ENCODE measurements at regions not wholly inside any gene's neighbourhood (a gene's known extent, or its start where the extent isn't known, plus 50 kb on each side); places are given as distances from the start of the nearest gene placed in this dataset.

GRCh38 chr1:209421978-209422680 lies 161.4 kb upstream of the CAMK1G start:
- DNase-seq = no peak

GRCh38 chr1:209425959-209426358 lies 157.6 kb upstream of the CAMK1G start:
- no peak for DNase-seq

GRCh38 chr1:209427277-209427676 lies 156.2 kb upstream of the CAMK1G start:
- no peak for DNase-seq

GRCh38 chr1:209427811-209428210 lies 155.7 kb upstream of the CAMK1G start:
- DNase-seq = no peak

- DNase-seq = no peak
These were observed 155.1 kb upstream of the CAMK1G start for GRCh38 chr1:209428241-209428921.

- no peak for DNase-seq
These were observed 153.9 kb upstream of the CAMK1G start for GRCh38 chr1:209429611-209430010.

- DNase-seq = no peak
These were observed 153.4 kb upstream of the CAMK1G start for GRCh38 chr1:209430107-209430506.

- DNase-seq = no peak
These were observed 152.7 kb upstream of the CAMK1G start for GRCh38 chr1:209430821-209431259.

GRCh38 chr1:209431402-209431801 lies 152.1 kb upstream of the CAMK1G start:
- DNase-seq = no peak

- no peak for DNase-seq
These were observed 151.6 kb upstream of the CAMK1G start for GRCh38 chr1:209431813-209432442.

- no peak for DNase-seq
These were observed 151.1 kb upstream of the CAMK1G start for GRCh38 chr1:209432443-209432825.

- DNase-seq = no peak
These were observed 149.9 kb upstream of the CAMK1G start for GRCh38 chr1:209433649-209434031.

- no peak for DNase-seq
These were observed 149.4 kb upstream of the CAMK1G start for GRCh38 chr1:209434066-209434465.

- DNase-seq = no peak
These were observed 148.8 kb upstream of the CAMK1G start for GRCh38 chr1:209434631-209435217.

- DNase-seq = no peak
These were observed 147.6 kb upstream of the CAMK1G start for GRCh38 chr1:209435654-209436566.

- no peak for DNase-seq
These were observed 143.7 kb upstream of the CAMK1G start for GRCh38 chr1:209439828-209440227.

- DNase-seq = no peak
These were observed 140.1 kb upstream of the CAMK1G start for GRCh38 chr1:209443361-209443931.

GRCh38 chr1:209443975-209444651 lies 139.4 kb upstream of the CAMK1G start:
- no peak for DNase-seq

GRCh38 chr1:209444961-209445360 lies 138.6 kb upstream of the CAMK1G start:
- DNase-seq = no peak

- DNase-seq = no peak
These were observed 137.9 kb upstream of the CAMK1G start for GRCh38 chr1:209445576-209445975.

GRCh38 chr1:209446356-209446755 lies 137.2 kb upstream of the CAMK1G start:
- DNase-seq = no peak

Data from NCI-H2029 treated with DMSO at 0.1 percent for 48 hours (cell line).